ENCODE measurements at regions not wholly inside any gene's neighbourhood (a gene's known extent, or its start where the extent isn't known, plus 50 kb on each side); places are given as distances from the start of the nearest gene placed in this dataset.
"Not testable (repeated sequence)": the region's sequence is repeated elsewhere in the genome, so short reads cannot be mapped to it uniquely, and the experiment has no call there.

DNA sequence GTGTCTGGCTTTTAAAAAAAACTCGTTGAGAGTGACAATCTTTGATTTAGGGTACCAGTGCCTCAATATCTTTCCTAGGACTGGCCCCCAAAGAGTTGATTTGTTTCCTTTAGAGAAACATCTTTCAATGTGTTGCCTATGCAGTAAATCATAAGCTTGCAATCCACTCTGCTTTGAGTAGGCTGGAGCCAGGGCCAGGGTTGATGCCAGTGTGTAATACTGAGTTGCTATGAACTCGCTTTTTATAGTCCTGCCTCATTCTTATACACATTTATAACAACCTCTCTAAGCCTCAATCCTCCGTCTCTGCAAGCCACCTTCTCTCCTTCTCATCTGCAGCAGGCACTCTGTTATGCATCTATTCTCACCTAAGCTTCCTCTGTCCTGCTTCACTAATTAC is 674.9 kb upstream of the POM121L12 start:
- DNase-seq (ENCODE audit: low read depth in 2 of 2), result no peak

DNA sequence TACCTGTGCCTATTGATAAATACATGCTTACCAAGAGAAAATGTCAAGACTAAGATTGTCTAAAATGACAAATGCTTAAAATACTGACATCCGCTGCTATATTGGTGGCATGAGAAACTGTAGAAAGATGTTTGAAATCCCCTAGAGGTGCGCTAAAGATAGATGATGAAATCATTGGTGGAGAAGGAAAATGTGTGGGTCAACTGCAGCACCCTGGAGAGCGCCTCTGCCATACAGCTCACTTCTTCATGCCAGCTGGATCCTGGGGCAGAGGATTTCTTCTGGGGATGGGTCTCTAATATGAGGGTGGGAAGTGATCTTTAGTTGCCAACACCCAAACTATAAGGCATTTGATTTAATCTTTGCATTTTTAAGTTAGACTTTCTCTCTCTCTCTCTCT is 680.4 kb upstream of the POM121L12 start:
- DNase-seq (ENCODE audit: low read depth in 2 of 2), result no peak

DNA sequence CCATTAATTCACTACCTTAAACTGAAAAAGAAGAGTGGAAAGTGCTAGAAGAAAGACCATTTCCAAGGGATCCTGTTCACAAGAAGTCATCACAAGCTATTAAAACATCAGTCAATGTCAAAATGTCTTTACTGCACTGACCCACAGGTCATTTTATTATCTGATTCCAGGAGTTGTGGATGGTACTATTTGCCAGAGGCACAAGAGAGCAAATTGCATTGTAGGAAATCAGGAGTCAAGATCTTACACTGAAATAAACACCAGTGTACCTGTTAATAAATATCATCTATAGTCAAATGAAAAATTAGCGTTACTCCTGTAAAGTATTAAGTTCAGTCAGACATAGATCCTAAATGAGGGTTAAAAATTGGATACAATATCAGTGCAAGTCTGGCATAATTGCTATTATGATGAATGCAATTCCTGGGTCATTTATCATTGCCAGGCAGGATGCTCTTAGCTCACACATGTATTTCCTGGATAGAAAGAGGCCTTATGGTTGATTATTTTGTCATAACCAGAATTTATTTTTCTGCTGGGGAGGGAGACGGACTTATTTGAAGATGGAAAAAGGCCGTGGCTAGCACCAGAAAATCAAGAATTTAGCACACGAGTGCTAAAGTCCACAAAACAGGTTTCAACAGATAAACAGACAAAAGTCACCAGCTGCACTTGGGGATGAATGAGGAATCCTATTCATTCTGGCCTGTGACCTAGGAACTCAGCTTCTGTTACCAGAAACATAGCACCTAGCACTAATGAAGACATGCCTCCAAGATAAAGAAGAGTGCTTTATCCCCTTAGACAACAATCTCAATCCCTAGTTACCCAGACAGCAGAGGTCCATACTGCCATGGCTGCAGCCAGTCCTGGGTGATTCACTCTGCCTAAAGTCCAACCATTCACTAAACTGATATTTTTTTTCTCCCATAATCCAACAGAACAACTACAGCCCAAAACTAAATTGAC is 683.1 kb upstream of the POM121L12 start:
- DNase-seq (ENCODE audit: low read depth in 2 of 2), result no peak

DNA sequence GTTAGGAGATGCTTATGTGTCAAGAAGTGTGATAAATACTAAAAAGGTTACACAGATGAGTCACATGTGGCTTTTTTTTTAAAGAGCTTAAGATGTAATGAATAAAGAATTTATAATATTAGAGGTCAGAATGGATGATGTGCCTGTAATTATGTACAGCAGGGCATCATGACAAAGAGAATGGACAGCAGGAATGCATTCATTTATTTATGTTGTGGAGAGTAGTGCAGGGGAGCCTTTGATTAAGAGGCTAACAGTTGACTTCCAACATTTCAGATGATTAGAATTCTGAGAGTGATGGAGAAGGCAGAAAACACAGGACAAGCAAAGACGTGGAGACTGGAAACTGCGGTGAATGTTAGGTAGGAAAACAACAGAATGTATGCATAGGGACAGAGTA is 691.4 kb upstream of the POM121L12 start:
- no peak for DNase-seq (ENCODE audit: low read depth in 2 of 2)

DNA sequence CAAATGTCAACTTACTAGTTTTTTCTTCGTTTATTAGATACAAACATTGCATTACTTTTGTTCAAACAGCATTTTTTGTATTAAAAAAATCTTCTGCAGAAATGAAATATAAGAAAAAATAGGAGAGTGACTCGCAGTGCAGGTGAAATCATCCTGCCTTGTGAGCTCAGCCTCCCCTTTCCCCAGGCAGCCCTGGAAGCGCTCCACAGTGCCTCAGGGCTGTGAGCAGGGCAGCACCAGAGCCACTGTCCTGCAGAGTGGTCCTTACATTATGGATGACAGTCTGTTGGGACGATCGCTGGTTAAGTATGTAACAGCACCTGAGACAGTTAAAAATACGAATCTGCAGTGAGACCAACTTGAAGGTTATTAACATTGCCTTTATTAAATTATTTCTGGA is 695.4 kb upstream of the POM121L12 start:
- no peak for DNase-seq (ENCODE audit: low read depth in 2 of 2)

DNA sequence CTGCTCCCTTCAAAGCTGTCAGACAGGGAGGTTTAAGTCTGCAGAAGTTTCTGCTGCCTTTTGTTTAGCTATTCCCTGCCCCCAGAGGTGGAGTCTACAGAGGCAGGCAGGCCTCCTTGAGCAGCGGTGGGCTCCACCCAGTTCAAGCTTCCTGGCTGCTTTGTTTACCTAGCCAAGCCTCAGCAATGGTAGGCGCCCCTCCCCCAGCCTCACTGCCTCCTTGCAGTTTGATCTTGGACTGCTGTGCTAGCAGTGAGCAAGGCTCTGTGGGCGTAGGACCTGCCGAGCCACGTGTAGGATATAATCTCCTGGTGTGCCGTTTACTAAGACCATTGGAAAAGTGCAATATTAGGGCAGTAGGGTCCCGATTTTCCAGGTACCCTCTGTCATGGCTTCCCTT is 707.1 kb upstream of the POM121L12 start:
- not testable (repeated sequence) for DNase-seq (ENCODE audit: low read depth in 2 of 2)

DNA sequence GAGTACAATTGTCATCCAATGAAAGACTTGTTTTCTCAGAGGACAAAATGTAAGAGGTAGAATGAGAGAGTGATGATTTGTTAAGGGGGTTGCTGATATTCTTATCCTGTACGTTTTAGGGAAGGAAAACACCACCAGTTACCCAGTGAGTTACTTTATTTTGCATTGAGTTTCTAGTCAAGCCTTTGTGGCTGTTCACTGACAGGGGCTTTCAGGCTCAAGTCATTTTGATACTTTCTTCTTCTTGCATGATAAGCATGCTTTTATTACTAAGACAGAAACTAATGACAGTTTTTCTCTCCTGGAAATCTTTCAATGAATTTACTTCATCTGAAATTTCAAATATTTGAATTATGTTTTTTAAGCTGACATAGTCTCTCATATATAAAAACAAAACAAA is 710.2 kb upstream of the POM121L12 start:
- no peak for DNase-seq (ENCODE audit: low read depth in 2 of 2)

DNA sequence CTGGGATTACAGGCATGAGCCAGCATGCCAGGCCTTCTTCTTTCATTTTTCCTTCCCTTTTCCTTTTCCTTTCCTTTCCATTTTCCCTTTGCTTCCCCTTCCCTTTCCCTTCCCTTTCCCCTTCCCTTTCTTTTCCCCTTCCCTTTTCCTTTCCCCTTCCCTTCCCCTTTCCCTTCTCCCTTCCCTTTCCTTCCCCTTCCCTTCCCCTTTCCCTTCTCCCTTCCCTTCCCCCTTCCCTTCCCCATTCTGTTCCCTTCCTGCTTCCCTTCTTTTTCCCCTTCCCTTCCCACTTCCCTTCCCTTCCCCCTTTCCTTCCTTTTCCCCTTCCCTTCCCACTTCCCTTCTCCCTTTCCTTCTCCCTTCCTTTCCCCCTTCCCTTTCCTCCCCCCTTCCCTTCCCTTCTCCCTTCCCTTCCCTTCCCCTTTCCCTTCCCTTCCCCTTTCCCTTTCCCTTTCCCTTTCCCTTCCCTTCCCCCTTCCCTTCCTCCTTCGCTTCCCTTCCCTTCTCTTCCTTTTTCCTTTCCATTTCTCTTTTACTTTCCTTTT is 712.2 kb upstream of the POM121L12 start:
- no peak for DNase-seq (ENCODE audit: low read depth in 2 of 2)

DNA sequence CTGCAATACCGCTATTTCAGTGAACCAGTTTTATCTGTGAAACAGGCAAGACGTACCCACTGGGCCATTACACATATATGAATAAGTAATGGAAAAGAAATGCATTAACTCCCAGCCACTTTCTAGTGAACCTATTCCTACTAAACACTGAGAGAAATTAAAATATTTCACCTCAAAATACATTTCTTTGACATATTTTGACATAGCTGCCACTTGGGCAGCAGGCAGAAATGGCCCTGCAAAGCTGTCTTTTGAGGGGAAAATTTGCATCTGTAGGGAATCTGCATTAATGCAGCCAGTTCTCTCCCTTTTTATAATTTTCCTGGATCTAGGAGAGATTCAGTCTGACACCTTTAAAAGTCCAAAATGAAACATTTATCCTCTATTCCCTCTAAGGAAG is 714.8 kb upstream of the POM121L12 start:
- no peak for DNase-seq (ENCODE audit: low read depth in 2 of 2)

DNA sequence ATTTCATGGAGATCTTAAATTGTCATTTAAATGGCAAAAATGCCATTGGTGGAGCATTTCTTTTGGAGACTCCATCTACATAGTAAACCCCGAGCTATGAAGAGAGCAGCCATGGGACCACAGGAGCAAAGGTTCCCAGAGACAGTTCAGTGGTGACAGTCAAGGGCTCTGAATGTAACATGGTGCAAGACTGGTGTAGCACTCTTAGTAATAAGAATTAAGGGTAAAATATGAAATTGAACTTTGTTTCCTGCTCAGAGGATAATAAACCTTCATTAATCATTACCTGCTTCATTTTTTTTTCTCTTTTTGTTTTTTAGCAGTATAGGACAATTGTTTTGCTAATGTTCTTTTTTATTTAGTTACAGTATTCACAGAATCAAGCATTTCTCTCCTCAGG is 717.5 kb upstream of the POM121L12 start:
- DNase-seq (ENCODE audit: low read depth in 2 of 2), result no peak

DNA sequence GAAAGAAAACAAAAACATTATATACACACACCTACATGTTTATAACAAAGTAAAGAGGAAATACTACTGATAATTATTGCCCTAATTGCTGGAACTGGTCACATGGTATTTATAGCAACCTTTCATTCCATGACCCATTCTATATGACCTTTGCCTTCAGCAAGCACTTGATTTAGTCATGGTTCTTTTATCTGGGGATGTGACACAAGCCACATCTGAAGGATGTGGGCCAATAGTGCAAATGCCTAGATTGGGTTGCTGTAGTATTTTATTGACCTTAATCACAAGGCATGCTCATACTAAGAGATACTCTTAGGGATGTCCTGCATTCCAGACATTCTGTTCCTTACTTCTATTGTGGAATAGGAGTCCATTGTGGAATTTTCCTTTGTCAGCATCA is 723.5 kb upstream of the POM121L12 start:
- DNase-seq (ENCODE audit: low read depth in 2 of 2), result no peak

DNA sequence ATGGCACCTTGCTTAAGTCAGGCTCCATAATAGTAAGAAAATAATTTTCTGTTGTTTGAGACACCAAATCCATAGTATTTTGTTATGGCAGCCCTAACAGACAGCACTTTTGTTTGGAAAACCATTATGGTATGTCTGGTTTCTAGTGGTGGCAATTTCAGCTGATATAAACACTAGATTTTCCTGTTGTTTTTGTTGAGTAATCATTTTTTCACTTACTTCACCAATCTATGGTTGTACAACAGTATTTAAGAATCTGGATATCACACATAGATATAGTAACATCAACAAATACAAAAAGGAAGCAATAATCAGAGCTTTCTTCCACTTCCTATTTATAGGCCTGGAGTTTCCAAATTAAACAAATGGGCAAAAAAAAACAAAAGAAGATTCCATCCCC is 725.8 kb upstream of the POM121L12 start:
- DNase-seq (ENCODE audit: low read depth in 2 of 2), result no peak

DNA sequence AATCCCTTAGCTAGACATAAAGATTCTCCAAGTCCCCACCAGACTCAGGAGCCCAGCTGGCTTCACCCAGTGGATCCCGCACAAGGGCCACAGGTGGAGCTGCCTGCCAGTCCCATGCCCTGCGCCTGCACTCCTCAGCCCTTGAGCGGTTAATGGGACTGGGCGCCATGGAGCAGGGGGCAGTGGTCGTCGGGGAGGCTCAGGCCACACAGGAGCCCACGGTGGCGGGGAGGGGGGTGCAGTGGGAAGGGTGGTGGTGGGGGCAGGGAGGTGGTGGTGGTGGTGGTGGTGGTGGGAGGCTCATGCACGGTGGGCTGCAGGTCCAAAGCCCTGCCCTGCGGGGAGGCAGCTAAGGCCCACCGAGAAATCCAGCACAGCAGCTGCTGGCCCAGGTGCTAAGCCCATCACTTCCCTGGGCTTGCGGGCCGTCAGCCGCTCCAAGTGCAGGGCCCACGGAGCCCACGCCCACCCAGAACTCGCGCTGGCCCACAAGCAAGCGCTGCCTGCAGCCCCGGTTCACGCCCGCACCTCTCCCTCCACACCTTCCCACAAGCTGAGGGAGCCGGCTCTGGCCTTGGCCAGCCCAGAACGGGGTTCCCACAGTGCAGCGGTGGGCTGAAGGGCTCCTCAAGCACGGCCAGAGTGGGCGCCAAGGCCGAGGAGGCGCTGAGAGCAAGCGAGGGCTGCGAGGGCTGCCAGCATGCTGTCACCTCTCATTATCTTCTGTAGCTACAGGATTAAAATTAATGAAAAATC is 732.5 kb upstream of the POM121L12 start:
- no peak for DNase-seq (ENCODE audit: low read depth in 2 of 2)

DNA sequence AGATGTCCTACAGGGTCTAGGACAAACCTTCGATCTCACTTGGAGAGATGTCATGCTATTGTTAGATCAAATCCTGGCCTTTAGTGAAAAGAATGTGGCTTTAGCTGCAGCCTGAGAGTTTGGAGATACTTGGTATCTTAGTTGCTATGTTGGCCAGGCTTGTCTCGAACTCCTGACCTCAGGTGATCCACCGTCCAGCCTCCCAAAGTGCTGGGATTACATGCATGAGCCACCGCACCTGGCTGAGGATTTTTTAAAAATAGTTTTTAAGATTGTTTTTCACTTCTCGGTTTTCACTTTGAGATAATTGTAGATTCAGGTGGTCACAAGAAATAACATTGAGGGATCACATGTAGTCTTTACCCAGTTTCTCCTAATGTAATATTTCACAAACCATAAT is 738.3 kb upstream of the POM121L12 start:
- no peak for DNase-seq (ENCODE audit: low read depth in 2 of 2)

DNA sequence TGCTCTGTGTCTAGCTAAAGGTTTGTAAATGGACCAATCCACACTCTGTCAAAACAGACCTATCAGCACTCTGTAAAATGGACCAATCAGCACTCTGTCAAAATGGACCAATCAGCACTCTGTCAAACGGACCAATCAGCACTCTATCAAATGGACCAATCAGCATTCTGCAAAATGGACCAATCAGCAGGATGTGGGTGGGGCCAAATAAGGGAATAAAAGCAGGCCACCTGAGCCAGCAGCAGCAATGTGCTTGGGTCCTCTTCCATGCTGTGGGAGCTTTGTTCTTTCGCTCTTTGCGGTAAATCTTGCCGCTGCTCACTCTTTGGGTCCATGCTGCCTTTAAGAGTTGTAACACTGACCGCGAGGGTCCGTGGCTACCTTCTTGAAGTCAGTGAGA is 740.5 kb upstream of the POM121L12 start:
- no peak for DNase-seq (ENCODE audit: low read depth in 2 of 2)

DNA sequence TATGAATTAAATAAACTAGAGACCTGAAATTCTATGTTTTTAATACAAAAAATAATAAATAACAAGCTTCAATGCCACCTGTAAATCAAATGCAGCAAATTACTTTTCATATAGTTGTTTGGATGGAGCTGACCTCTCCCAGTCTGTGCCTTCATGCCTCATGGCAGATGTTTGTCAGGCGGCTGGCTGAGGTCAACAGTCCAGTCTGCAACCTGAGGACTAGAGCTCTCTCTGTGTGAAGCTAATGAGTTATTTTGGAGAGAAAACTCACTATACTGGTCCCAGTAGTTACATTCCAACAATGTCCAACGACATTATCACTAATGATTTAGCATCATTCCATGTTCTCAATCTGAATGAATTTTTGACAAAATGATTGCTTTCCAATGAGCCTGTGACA is 746.2 kb upstream of the POM121L12 start:
- no peak for DNase-seq (ENCODE audit: low read depth in 2 of 2)

DNA sequence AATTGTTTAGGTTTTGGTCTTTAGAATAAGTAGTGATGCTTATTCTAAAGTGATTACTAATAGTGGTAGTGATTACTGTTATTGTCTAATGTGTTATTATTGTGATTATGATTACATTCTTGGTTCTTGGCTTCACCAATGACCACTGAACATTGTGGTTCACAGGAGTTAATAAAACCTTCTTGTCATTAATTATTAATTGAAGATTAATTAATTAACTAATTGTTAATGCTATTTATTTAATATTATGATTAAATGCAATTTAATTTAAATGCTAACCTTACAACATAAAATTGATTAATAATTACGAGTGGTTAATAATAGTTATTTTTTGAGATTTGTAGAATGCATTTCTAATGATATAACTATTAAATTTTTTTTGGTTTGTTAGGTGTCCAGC is 747.7 kb upstream of the POM121L12 start:
- DNase-seq (ENCODE audit: low read depth in 2 of 2), result no peak

DNA sequence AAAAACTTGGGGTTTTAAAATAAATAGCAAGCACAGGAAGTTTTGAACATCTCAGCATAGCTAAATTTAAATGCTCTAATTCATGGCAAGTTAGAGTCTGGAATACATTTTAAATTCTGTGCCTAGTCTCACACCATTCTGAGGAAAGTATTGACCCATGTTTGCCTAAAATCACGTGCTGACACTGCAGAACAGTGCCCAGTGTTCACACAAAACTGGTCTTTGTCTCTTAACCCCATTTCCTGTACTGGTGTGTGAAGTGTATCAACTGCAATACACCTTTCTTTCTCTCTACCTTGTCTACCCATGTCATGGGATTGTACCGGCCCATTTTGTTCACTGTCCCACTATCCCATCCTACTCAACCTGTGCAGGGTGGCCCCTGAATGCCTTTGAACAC is 749.7 kb upstream of the POM121L12 start:
- no peak for DNase-seq (ENCODE audit: low read depth in 2 of 2)

DNA sequence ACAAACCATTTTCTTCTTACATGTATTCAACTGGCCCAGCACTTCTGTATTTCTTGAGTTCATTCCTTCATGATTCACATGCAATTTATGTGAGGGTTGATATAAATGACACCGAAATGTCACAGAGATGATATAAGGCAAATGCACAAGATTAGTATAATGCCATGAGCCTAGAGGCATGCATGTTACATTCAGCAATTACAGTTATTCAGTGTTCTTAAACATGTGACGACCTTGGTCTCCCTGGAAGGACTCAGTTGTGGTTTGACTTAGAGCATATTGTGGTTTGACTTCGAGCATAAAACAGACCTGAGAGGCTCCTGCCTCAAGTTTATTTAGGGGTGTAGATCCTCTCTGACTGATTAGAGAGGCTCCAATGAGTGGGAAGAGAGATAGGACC is 752.1 kb upstream of the POM121L12 start:
- no peak for DNase-seq (ENCODE audit: low read depth in 2 of 2)

DNA sequence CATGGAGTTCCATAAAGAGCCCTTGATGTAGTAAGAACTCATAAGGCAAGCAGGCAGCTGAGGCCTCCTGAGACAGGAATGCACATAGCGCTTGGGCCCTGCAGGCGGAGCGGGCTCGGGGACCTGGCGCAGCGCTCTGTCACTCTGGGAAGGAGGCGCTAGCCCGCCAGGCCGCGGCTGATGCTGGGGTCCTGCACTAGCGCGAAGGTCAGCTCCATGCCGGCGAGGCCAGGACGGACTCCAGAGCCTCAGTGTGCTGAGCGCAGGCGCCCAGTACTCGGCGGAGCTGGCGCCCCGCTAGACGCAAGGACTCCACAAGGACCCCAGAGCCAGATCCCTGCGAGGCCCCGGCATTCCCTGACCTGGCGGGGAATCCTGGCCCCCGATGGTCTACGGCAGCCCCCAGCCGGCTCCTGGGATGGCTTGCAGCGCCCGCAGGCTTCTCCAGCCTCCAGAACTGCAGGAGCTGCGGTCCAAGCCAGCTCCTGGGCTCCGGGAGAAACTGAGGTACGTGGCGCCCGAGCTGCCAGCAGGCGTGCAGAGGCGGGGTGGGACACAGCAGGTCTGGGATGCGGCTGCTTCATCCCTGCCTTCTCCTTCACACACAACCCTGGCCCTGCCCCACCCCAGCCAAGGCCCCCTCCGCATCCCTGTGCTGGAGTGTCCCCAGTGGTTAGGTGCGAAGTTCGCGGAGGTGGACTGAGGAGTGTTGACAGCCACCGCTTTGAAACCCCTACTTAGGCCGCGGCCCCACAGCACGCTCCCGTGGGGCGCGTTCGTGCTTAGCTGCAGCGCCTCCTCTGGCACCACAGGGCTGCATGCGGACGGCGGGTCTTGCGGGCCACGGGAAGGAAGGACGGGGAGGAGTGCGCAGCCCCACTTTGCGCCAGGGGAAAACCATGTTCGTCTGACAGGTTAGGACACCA is 761.5 kb upstream of the POM121L12 start:
- DNase-seq (ENCODE audit: low read depth in 2 of 2), result no peak

DNA sequence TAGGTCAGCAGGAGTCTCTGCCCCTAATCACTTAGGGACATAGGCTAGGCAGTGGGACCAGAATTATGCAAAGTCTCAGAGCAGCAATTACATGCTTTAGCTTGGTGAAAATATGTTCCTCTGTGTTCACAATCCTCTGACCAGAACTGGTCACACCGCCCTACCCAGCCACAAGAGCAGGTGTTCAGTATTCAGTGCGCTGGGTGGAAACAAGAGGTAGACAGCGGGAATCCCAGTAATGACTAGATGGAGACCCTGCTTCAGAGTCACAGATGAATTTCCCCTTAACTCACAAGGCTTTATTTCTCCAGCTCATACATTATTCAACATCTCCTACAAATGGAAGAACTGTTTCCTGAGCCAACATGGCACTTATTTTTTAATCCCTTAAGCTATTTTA is 763.7 kb upstream of the POM121L12 start:
- no peak for DNase-seq (ENCODE audit: low read depth in 2 of 2)

DNA sequence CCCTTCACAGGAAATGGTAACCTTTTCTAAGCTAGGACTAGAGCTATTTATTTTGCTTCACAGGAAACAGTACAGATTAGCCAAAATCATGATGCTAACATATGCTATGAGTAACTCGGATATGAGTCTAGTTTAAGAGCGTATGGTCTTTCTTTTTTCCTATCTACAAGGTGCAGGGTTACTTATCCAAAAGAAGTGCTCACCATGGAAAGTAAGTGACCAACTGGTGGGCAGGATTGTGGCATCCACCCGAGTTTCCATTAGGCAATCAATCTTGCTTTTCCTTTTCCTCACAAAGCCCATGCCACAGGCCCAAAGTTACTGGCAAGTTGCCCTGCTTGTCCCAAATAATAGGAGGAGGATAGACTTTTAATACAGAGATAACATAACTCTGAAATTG is 765.1 kb upstream of the POM121L12 start:
- DNase-seq (ENCODE audit: low read depth in 2 of 2), result no peak

All from stimulated activated CD4-positive, alpha-beta T cell treated with anti-CD3 and anti-CD28 coated beads, Interleukin-4, amount 100 ng/mL, for 48 hours (primary cell).